Ascending aorta (tissue), 2 donors: ENCODE measurements at regions not wholly inside any gene's neighbourhood (a gene's known extent, or its start where the extent isn't known, plus 50 kb on each side); places are given as distances from the start of the nearest gene placed in this dataset.

Source experiments
- DNase-seq, 2 donors: peaks; one replicate each; pipeline ENCODE4 v3.0.0-alpha.2; 2019; ENCODE audit warnings: low spot score in 2 of 2
- H3K27ac ChIP-seq, 2 donors: fragments of 200-600 bp; sonication (generic); one replicate each; pipeline ENCODE4 v1.5.1; 2016 to 2017; ENCODE audit warnings: mild to moderate bottlenecking in 1 of 2
- H3K27me3 ChIP-seq: fragments of 200-600 bp; sonication (generic); one replicate; pipeline ENCODE4 v1.5.1; 2017
- H3K36me3 ChIP-seq, 2 donors: fragments of 200-600 bp; sonication (generic); one replicate each; pipeline ENCODE4 v1.5.1; 2016
- H3K4me1 ChIP-seq, 2 donors: fragments of 200-600 bp; sonication (generic); one replicate each; pipeline ENCODE4 v1.5.1; 2016 to 2017; ENCODE audit warnings: mild to moderate bottlenecking in 1 of 2
- H3K4me3 ChIP-seq, 2 donors: fragments of 200-600 bp; sonication (generic); one replicate each; pipeline ENCODE4 v1.5.1; 2016 to 2017; ENCODE audit warnings: mild to moderate bottlenecking in 1 of 2
- H3K9me3 ChIP-seq, 2 donors: fragments of 200-600 bp; sonication (generic); one replicate each; pipeline ENCODE4 v1.5.1; 2016
- CTCF ChIP-seq, 3 experiments: fragments of 200-600 bp in 2 of 3; fragments of 450-650 bp in 1 of 3; sonication (generic) in 2 of 3; IDR thresholded peaks; one replicate each; pipeline ENCODE4 v1.5.1; 2016 to 2019; ENCODE audit warnings: antibody characterized with exemption in 3 of 3, mild to moderate bottlenecking in 1 of 3, moderate library complexity in 1 of 3
- intact Hi-C: fragments of 100-400 bp; cut with DNase I; formaldehyde crosslinking; loops from one replicate; pipeline ENCODE4 v1.15.1; 2023

DNA sequence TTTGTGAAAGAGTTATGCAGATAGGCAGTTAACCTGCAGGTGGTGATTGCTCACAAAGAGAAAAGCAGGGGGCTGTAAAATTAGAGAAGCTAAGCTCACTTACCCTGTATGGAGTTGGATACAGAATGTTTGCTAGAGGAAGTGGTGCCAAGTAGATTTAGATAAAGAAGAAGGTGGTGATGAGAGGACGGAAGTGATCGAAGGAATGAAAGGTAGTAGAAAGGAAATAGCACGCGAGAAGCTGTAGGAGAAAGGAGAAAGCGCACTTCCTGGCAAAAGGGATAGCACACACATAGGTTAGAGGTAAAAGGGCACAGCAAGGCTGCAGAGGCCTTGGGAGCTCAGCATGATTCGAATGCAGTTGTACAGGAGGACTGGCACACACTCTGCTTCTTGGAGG, 87.3 kb upstream of the CTSC start:
- no peaks in the 10 kb centered on the region for H3K9me3 ChIP-seq
- no peaks in the 10 kb centered on the region for H3K36me3 ChIP-seq
- no peak for TF ChIP-seq CTCF (IDR thresholded peaks at IDR 0.05)
- H3K27ac ChIP-seq, result no peak overlapping the region
- no peaks in the 10 kb centered on the region for H3K27me3 ChIP-seq
- H3K4me1 ChIP-seq, result no peaks in the 10 kb centered on the region
- no peak overlapping the region for H3K4me3 ChIP-seq
- DNase-seq, result no peak
- intact Hi-C loops, result no loop called here

DNA sequence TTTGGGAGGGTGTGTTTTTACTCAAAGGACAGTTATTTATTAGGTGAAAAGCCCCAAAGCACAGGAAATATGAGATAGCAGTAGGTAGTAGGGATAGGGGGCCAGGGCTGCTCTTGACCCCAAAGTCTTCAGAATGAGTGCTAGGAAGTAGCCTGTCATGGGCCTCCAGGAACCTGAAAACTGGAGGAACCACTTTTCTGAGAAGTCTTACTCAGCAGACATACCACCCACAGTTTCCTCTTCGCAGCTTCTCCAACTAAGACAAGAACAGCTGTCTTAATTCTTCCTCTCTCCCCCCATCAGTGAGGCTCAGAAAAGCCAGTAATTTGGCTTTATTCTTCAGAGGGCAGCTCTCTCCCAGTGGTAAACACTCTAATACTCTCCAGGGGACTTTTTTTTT, 84.0 kb upstream of the CTSC start:
- Histone ChIP-seq H3K36me3 (no peaks in the 10 kb centered on the region), H3K27ac (peak overlapping the region in 1 of 2 donors; percentile 14), H3K9me3 (no peaks in the 10 kb centered on the region), H3K4me3 (no peak overlapping the region), H3K27me3 (no peaks in the 10 kb centered on the region), H3K4me1 (no peaks in the 10 kb centered on the region)
- no peak for TF ChIP-seq CTCF (IDR thresholded peaks at IDR 0.05)
- DNase-seq, result no peak
- intact Hi-C loops, result no loop called here

DNA sequence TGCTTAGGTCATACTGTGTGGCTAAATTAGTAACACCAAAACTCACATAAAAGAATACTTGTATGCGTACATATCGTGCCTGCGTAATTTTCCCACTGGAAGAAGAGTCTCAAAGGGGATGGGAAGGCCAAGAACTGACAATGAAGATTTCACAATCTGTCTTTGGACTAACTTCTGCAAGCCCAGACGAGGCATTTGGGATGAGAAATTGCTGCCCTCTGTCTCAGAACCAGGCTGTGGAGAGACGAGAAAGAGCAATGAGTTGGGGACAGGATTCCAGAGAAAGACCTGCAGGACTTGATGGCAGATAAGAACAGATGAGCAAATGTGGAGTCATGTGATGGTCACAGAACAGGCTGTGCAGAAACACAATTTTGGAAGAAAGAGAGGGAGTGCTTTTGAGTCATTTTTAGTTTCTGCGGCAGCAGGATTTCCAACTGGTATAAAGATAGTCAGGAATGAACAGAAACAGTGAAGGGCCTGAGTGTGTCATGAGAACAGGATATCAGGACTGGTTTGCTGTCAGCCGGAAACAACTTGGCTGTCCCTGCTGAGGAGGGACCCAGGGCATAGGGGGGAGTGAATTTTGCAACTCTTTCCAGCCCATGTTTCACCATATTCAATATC, 82.7 kb upstream of the CTSC start:
- Histone ChIP-seq H3K27ac (peak overlapping the region in 1 of 2 donors; percentile 14), H3K36me3 (no peaks in the 10 kb centered on the region), H3K4me1 (no peaks in the 10 kb centered on the region), H3K9me3 (no peaks in the 10 kb centered on the region), H3K27me3 (no peaks in the 10 kb centered on the region), H3K4me3 (no peak overlapping the region)
- DNase-seq, result peak in 1 of 2 donors; percentile 65
- intact Hi-C loops, result no loop called here
- TF ChIP-seq CTCF (IDR thresholded peaks at IDR 0.05), result no peak

DNA sequence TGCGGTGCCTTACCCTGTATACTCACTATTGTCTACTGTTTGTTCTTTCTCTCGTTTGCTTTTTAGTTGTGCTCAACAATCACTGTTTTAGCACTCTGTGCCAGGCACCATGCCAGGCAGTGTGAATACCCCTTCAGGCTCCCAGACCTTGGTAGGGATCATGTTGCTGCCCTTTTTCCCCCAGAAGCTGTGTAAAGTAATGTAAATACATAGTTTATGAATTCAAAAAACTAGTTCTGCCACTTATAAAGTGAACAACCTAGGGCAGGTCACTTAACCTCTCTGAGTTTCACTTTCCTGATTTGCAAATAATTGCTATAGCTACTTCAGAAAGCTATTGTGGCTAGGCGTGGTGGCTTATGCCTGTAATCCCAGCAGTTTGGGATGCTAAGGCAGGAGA, 81.0 kb upstream of the CTSC start:
- Histone ChIP-seq H3K4me3 (no peak overlapping the region), H3K36me3 (no peaks in the 10 kb centered on the region), H3K4me1 (no peaks in the 10 kb centered on the region), H3K27ac (no peak overlapping the region), H3K9me3 (no peaks in the 10 kb centered on the region), H3K27me3 (no peaks in the 10 kb centered on the region)
- no peak for DNase-seq
- intact Hi-C loops, result no loop called here
- TF ChIP-seq CTCF (IDR thresholded peaks at IDR 0.05), result no peak

- no peak overlapping the region for H3K4me3 ChIP-seq
- no peak overlapping the region for H3K27ac ChIP-seq
- intact Hi-C loops, result no loop called here
- no peaks in the 10 kb centered on the region for H3K36me3 ChIP-seq
- H3K27me3 ChIP-seq, result no peaks in the 10 kb centered on the region
- TF ChIP-seq CTCF (IDR thresholded peaks at IDR 0.05), result no peak
- no peaks in the 10 kb centered on the region for H3K4me1 ChIP-seq
- no peak for DNase-seq
- H3K9me3 ChIP-seq, result no peaks in the 10 kb centered on the region
Measured at GRCh38 chr11:88415495-88415894, 78.0 kb upstream of the CTSC start.

DNA sequence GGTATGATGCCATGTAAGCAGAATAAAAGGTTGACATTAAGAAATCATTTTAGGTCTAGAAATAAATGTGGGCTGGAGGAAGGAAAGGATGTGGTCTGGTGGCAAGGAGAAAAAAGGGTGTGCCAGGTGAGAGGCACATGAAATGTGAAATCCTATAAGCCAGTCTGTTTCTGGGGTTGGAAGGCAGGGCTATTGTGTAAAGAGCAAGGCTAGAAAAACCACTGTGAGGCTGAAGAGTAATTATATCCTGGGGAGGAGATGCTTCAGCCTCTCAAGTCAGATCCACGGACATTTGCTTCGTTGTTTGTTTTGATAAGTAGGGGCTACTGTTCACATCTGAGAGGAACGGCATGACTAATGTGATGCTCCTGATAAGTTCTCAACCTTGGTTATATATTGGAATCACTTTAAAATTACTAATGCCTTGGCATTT, 77.5 kb upstream of the CTSC start:
- Histone ChIP-seq H3K27me3 (no peaks in the 10 kb centered on the region), H3K4me1 (no peaks in the 10 kb centered on the region), H3K9me3 (no peaks in the 10 kb centered on the region), H3K36me3 (no peaks in the 10 kb centered on the region), H3K27ac (no peak overlapping the region), H3K4me3 (no peak overlapping the region)
- no peak for TF ChIP-seq CTCF (IDR thresholded peaks at IDR 0.05)
- DNase-seq, result no peak
- intact Hi-C loops, result no loop called here
